ENCODE measurements at regions not wholly inside any gene's neighbourhood (a gene's known extent, or its start where the extent isn't known, plus 50 kb on each side); places are given as distances from the start of the nearest gene placed in this dataset.

GRCh38 chr3:40899286-40899712 lies 300.0 kb upstream of the CTNNB1 start:
- no peak for TF ChIP-seq CTCF (IDR thresholded peaks at IDR 0.05)
- TF ChIP-seq POLR2A (IDR thresholded peaks at IDR 0.05) = no peak

Data from thyroid gland (tissue), 4 donors.